GM12864 (cell line): ENCODE measurements at regions not wholly inside any gene's neighbourhood (a gene's known extent, or its start where the extent isn't known, plus 50 kb on each side); places are given as distances from the start of the nearest gene placed in this dataset.

Experiments used
- DNase-seq: peaks from one replicate; pipeline ENCODE4 v3.0.0-alpha.2; 2011; ENCODE audit warnings: low read depth
- H3K4me3 ChIP-seq: 2 replicates; pipeline ENCODE4 v1.5.1; 2011; ENCODE audit warnings: mild to moderate bottlenecking, low read depth, low read length, control low read depth
- CTCF ChIP-seq: IDR thresholded peaks from 2 replicates; pipeline ENCODE4 v1.5.1; 2011; ENCODE audit warnings: low read depth, mild to moderate bottlenecking, moderate library complexity, low read length, control low read depth, inconsistent platforms; ENCODE audit errors: missing control alignments

GRCh38 chr3:5278666-5279065 lies 91.2 kb downstream of the EDEM1 start:
- H3K4me3 ChIP-seq = no peak overlapping the region
- no peak for TF ChIP-seq CTCF
- no peak for DNase-seq

GRCh38 chr3:5282703-5283102 lies 95.2 kb downstream of the EDEM1 start:
- TF ChIP-seq CTCF = no peak
- H3K4me3 ChIP-seq = no peak overlapping the region

GRCh38 chr3:5285439-5285838 lies 97.9 kb downstream of the EDEM1 start:
- H3K4me3 ChIP-seq = no peak overlapping the region
- no peak for DNase-seq
- TF ChIP-seq CTCF = no peak

More at GRCh38 chr3:5282703-5283102, 95.2 kb downstream of the EDEM1 start:
- DNase-seq = no peak

- no peak for DNase-seq
- no peak overlapping the region for H3K4me3 ChIP-seq
- TF ChIP-seq CTCF = no peak
These were observed 103.4 kb downstream of the EDEM1 start for GRCh38 chr3:5290915-5291314.

GRCh38 chr3:5292512-5292911 lies 105.0 kb downstream of the EDEM1 start:
- no peak for DNase-seq
- no peak overlapping the region for H3K4me3 ChIP-seq
- no peak for TF ChIP-seq CTCF

GRCh38 chr3:5293207-5293606 lies 105.7 kb downstream of the EDEM1 start:
- H3K4me3 ChIP-seq = no peak overlapping the region
- TF ChIP-seq CTCF = no peak
- no peak for DNase-seq

GRCh38 chr3:5294356-5294755 lies 106.8 kb downstream of the EDEM1 start:
- no peak for DNase-seq
- TF ChIP-seq CTCF = no peak
- no peak overlapping the region for H3K4me3 ChIP-seq
